PC-9 (cell line): ENCODE measurements at regions not wholly inside any gene's neighbourhood (a gene's known extent, or its start where the extent isn't known, plus 50 kb on each side); places are given as distances from the start of the nearest gene placed in this dataset.

Experiments used
- BruUV-seq: library from RNA; stranded (reverse); fragments of 400-500 nt; replicated peaks from 2 replicates; lab custom pipeline; 2021; lab: Mats Ljungman, UMichigan
- CTCF ChIA-PET: fragments of 300-600 bp; sonication (Branson Sonifier 250); formaldehyde crosslinking; loops from one replicate; lab custom pipeline; 2022; ENCODE audit warnings: antibody characterized with exemption; lab: Charles Lee
- POLR2A ChIA-PET: fragments of 300-600 bp; sonication (Branson Sonifier 250); formaldehyde crosslinking; loops from one replicate; lab custom pipeline; 2022; ENCODE audit warnings: antibody characterized with exemption; ENCODE audit not compliant: unreplicated experiment; lab: Charles Lee
- DNase-seq, 2 experiments: peaks; one replicate each; pipeline versions ENCODE4 v3.0.0 to v3.0.0-alpha.2; 2015 to 2022; ENCODE audit warnings: mixed read lengths in 1 of 2
- H2AFZ ChIP-seq: fragments of 200-600 bp; sonication (generic); 2 replicates; pipeline ENCODE4 v1.8.1; 2017; ENCODE audit warnings: antibody characterized with exemption
- H3F3A ChIP-seq: fragments of 200-600 bp; sonication (generic); 2 replicates; pipeline ENCODE4 v1.8.1; 2017; ENCODE audit warnings: antibody characterized with exemption, mild to moderate bottlenecking, low read depth; ENCODE audit not compliant: insufficient read depth
- H3K27ac ChIP-seq: fragments of 200-600 bp; sonication (generic); 2 replicates; pipeline ENCODE4 v1.6.1; 2016; ENCODE audit warnings: mixed run types
- H3K27me3 ChIP-seq: fragments of 200-600 bp; sonication (generic); 2 replicates; pipeline ENCODE4 v1.6.1; 2016; ENCODE audit warnings: low read depth, mixed run types; ENCODE audit not compliant: insufficient read depth
- H3K36me3 ChIP-seq: fragments of 200-600 bp; sonication (generic); 2 replicates; pipeline ENCODE4 v1.6.1; 2016; ENCODE audit warnings: low read depth, mixed run types
- H3K4me1 ChIP-seq: fragments of 200-600 bp; sonication (generic); replicated peaks from 2 replicates; pipeline ENCODE4 v1.6.1; 2016; ENCODE audit warnings: mixed run types; ENCODE audit not compliant: insufficient read depth
- H3K4me2 ChIP-seq: fragments of 200-600 bp; sonication (generic); 2 replicates; pipeline ENCODE4 v1.6.1; 2017; ENCODE audit warnings: mixed run types
- H3K4me3 ChIP-seq: fragments of 200-600 bp; sonication (generic); 2 replicates; pipeline ENCODE4 v1.6.1; 2016; ENCODE audit warnings: mixed run types
- H3K79me2 ChIP-seq: fragments of 200-600 bp; sonication (generic); 2 replicates; pipeline ENCODE4 v1.6.1; 2017; ENCODE audit warnings: low read depth, mixed run types
- H3K9me2 ChIP-seq: fragments of 200-600 bp; sonication (generic); 2 replicates; pipeline ENCODE4 v1.8.1; 2017; ENCODE audit warnings: mild to moderate bottlenecking; ENCODE audit not compliant: insufficient read depth
- H3K9me3 ChIP-seq: fragments of 200-600 bp; sonication (generic); 2 replicates; pipeline ENCODE4 v1.8.1; 2016; ENCODE audit warnings: low read depth; ENCODE audit not compliant: insufficient read depth
- H4K20me1 ChIP-seq: fragments of 200-600 bp; sonication (generic); 2 replicates; pipeline ENCODE4 v1.8.1; 2017; ENCODE audit not compliant: insufficient read depth
- CTCF ChIP-seq: fragments of 200-600 bp; sonication (generic); conservative IDR thresholded peaks from 2 replicates; pipeline ENCODE4 v1.6.1; 2017; ENCODE audit warnings: mixed run types, antibody characterized with exemption, mild to moderate bottlenecking, moderate library complexity
- EZH2 ChIP-seq: fragments of 200-600 bp; sonication (generic); IDR thresholded peaks from 2 replicates; pipeline ENCODE4 v1.8.0; 2017; ENCODE audit warnings: antibody characterized with exemption, low read depth
- intact Hi-C: fragments of 100-400 bp; cut with micrococcal nuclease; formaldehyde crosslinking; loops from one replicate; pipeline ENCODE4 v1.10.0; 2022; ENCODE audit not compliant: unreplicated experiment

GRCh38 chr9:8262625-8263622, 463.3 kb upstream of the DMAC1 start:
- no peak overlapping the region for H3K27ac ChIP-seq
- H3F3A ChIP-seq = no peaks in the 10 kb centered on the region
- DNase-seq = no peak
- BruUV-seq = no TSS peak
- no peaks in the 10 kb centered on the region for H3K4me1 ChIP-seq
- POLR2A ChIA-PET = no interaction called here
- no peaks in the 10 kb centered on the region for H3K9me2 ChIP-seq
- no peak overlapping the region for H3K4me3 ChIP-seq
- H2AFZ ChIP-seq = no peak overlapping the region
- CTCF ChIA-PET = no interaction called here
- intact Hi-C loops = no loop called here
- no peaks in the 10 kb centered on the region for H3K9me3 ChIP-seq
- no peaks in the 10 kb centered on the region for H3K27me3 ChIP-seq
- no peaks in the 10 kb centered on the region for H3K36me3 ChIP-seq
- TF ChIP-seq EZH2 = no peak
- no peak for TF ChIP-seq CTCF
- H3K79me2 ChIP-seq = no peaks in the 10 kb centered on the region
- H4K20me1 ChIP-seq = no peaks in the 10 kb centered on the region
- no peak overlapping the region for H3K4me2 ChIP-seq

- no peak for TF ChIP-seq CTCF
- no peak for TF ChIP-seq EZH2
- Histone ChIP-seq H3K79me2 (no peaks in the 10 kb centered on the region), H3F3A (no peaks in the 10 kb centered on the region), H3K36me3 (no peaks in the 10 kb centered on the region), H3K4me2 (no peak overlapping the region), H3K4me3 (no peak overlapping the region), H4K20me1 (no peaks in the 10 kb centered on the region), H2AFZ (no peak overlapping the region), H3K9me3 (no peaks in the 10 kb centered on the region), H3K27ac (no peak overlapping the region), H3K9me2 (no peaks in the 10 kb centered on the region), H3K27me3 (no peaks in the 10 kb centered on the region), H3K4me1 (no peaks in the 10 kb centered on the region)
- DNase-seq = no peak
- ChIA-PET CTCF (no interaction called here), POLR2A (no interaction called here)
- intact Hi-C loops = no loop called here
- BruUV-seq = no TSS peak
Measured at GRCh38 chr9:8261737-8262136, 462.2 kb upstream of the DMAC1 start.

- no peaks in the 10 kb centered on the region for H3K9me2 ChIP-seq
- H2AFZ ChIP-seq = no peak overlapping the region
- H3K4me2 ChIP-seq = no peak overlapping the region
- intact Hi-C loops = no loop called here
- BruUV-seq = no TSS peak
- H3K4me1 ChIP-seq = no peaks in the 10 kb centered on the region
- ChIA-PET POLR2A (no interaction called here), CTCF (no interaction called here)
- no peak for TF ChIP-seq CTCF
- no peak for TF ChIP-seq EZH2
- no peaks in the 10 kb centered on the region for H3F3A ChIP-seq
- H3K27me3 ChIP-seq = no peaks in the 10 kb centered on the region
- no peak overlapping the region for H3K4me3 ChIP-seq
- no peaks in the 10 kb centered on the region for H3K9me3 ChIP-seq
- no peak overlapping the region for H3K27ac ChIP-seq
- no peak for DNase-seq
- no peaks in the 10 kb centered on the region for H3K36me3 ChIP-seq
- H4K20me1 ChIP-seq = no peaks in the 10 kb centered on the region
- no peaks in the 10 kb centered on the region for H3K79me2 ChIP-seq
Measured at GRCh38 chr9:8259028-8259427, 459.4 kb upstream of the DMAC1 start.
